Trophoblast cell (in vitro differentiated cells and primary cell): ENCODE measurements at regions not wholly inside any gene's neighbourhood (a gene's known extent, or its start where the extent isn't known, plus 50 kb on each side); places are given as distances from the start of the nearest gene placed in this dataset.

Source experiments
- DNase-seq, 2 donors: peaks; one replicate each; pipeline ENCODE4 v3.0.0-alpha.2; 2016
- H2AFZ ChIP-seq: 2 replicates; pipeline ENCODE4 v1.6.1; 2013; ENCODE audit warnings: low read length, moderate library complexity, mild to moderate bottlenecking; ENCODE audit not compliant: insufficient read depth, poor library complexity
- H2AK5ac ChIP-seq: 2 replicates; pipeline ENCODE4 v1.6.1; 2013; ENCODE audit warnings: mild to moderate bottlenecking, low read length
- H2BK120ac ChIP-seq: 2 replicates; pipeline ENCODE4 v1.6.1; 2013; ENCODE audit warnings: low read length, mild to moderate bottlenecking, moderate library complexity; ENCODE audit not compliant: insufficient read depth, poor library complexity
- H2BK12ac ChIP-seq: 2 replicates; pipeline ENCODE4 v1.6.1; 2013; ENCODE audit warnings: mild to moderate bottlenecking, low read length, moderate library complexity
- H2BK5ac ChIP-seq: 2 replicates; pipeline ENCODE4 v1.6.1; 2013; ENCODE audit warnings: low read length, low read depth, moderate library complexity, mild to moderate bottlenecking; ENCODE audit not compliant: poor library complexity
- H3K14ac ChIP-seq: 2 replicates; pipeline ENCODE4 v1.6.1; 2013; ENCODE audit warnings: mild to moderate bottlenecking, low read length
- H3K18ac ChIP-seq: 2 replicates; pipeline ENCODE4 v1.6.1; 2013; ENCODE audit warnings: mild to moderate bottlenecking, low read length
- H3K23ac ChIP-seq: 2 replicates; pipeline ENCODE4 v1.6.1; 2013; ENCODE audit warnings: low read length
- H3K27ac ChIP-seq: 2 replicates; pipeline ENCODE4 v1.5.1; 2013; ENCODE audit warnings: low read depth, mild to moderate bottlenecking, inconsistent platforms, low read length, moderate library complexity
- H3K27me3 ChIP-seq: 2 replicates; pipeline ENCODE4 v1.6.1; 2013; ENCODE audit warnings: inconsistent platforms, mild to moderate bottlenecking, low read length, moderate library complexity; ENCODE audit not compliant: insufficient read depth
- H3K36me3 ChIP-seq, 2 experiments: 1 replicate in 1 of 2; 2 replicates in 1 of 2; pipeline ENCODE4 v1.6.1; 2013; ENCODE audit warnings: low read length in 2 of 2, mild to moderate bottlenecking in 2 of 2, moderate library complexity in 1 of 2; ENCODE audit not compliant: insufficient read depth in 2 of 2, control insufficient read depth in 1 of 2
- H3K4ac ChIP-seq: 2 replicates; pipeline ENCODE4 v1.6.1; 2013; ENCODE audit warnings: low read depth, mild to moderate bottlenecking, low read length, moderate library complexity
- H3K4me1 ChIP-seq, 2 experiments: 1 replicate in 1 of 2; 2 replicates in 1 of 2; pipeline ENCODE4 v1.6.1; 2013; ENCODE audit warnings: low read length in 2 of 2, mild to moderate bottlenecking in 2 of 2, moderate library complexity in 1 of 2; ENCODE audit not compliant: insufficient read depth in 2 of 2, control insufficient read depth in 1 of 2
- H3K4me2 ChIP-seq: 2 replicates; pipeline ENCODE4 v1.6.1; 2013; ENCODE audit warnings: inconsistent platforms, mild to moderate bottlenecking, low read length, moderate library complexity
- H3K4me3 ChIP-seq: 2 replicates; pipeline ENCODE4 v1.5.1; 2013; ENCODE audit warnings: mild to moderate bottlenecking, low read depth, low read length, inconsistent platforms
- H3K79me1 ChIP-seq: one replicate; pipeline ENCODE4 v1.6.1; 2013; ENCODE audit warnings: low read length
- H3K79me2 ChIP-seq: 2 replicates; pipeline ENCODE4 v1.6.1; 2013; ENCODE audit warnings: low read length, mild to moderate bottlenecking; ENCODE audit not compliant: control insufficient read depth, insufficient read depth, poor library complexity
- H3K9ac ChIP-seq: 2 replicates; pipeline ENCODE4 v1.6.1; 2013; ENCODE audit warnings: mild to moderate bottlenecking, low read length
- H3K9me3 ChIP-seq: 2 replicates; pipeline ENCODE4 v1.6.1; 2013; ENCODE audit warnings: low read depth, mild to moderate bottlenecking, control low read depth, inconsistent platforms, low read length; ENCODE audit not compliant: insufficient read depth
- H4K12ac ChIP-seq: 2 replicates; pipeline ENCODE4 v1.6.1; 2013; ENCODE audit warnings: low read depth, mild to moderate bottlenecking, low read length, moderate library complexity
- H4K8ac ChIP-seq: 2 replicates; pipeline ENCODE4 v1.6.1; 2013; ENCODE audit warnings: low read depth, mild to moderate bottlenecking, low read length, moderate library complexity
- H4K91ac ChIP-seq: one replicate; pipeline ENCODE4 v1.6.1; 2013; ENCODE audit warnings: low read depth, mild to moderate bottlenecking, low read length, moderate library complexity
- WGBS: extraction: QIAGEN DNeasy Blood & Tissue Kit; methylation state at CpG from one replicate; pipeline ENCODE4 v1.1.7; 2013; ENCODE audit warnings: missing lambda C conversion rate; ENCODE audit not compliant: insufficient read length, insufficient coverage; ENCODE audit errors: extremely low coverage; 5-methylcytosine and 5-hydroxymethylcytosine counted together

GRCh38 chr6:139663996-139664395 lies 289.5 kb upstream of the CITED2 start:
- no peaks in the 10 kb centered on the region for H3K36me3 ChIP-seq
- no peak overlapping the region for H3K4me2 ChIP-seq
- H4K91ac ChIP-seq: no peak overlapping the region
- H2AK5ac ChIP-seq: no peak overlapping the region
- no peak overlapping the region for H3K9ac ChIP-seq
- H4K12ac ChIP-seq: no peak overlapping the region
- no peak overlapping the region for H3K27ac ChIP-seq
- no peak overlapping the region for H3K23ac ChIP-seq
- H2AFZ ChIP-seq: no peak overlapping the region
- H4K8ac ChIP-seq: no peak overlapping the region
- H3K4me3 ChIP-seq: no peak overlapping the region
- H3K4me1 ChIP-seq: no peaks in the 10 kb centered on the region
- no peak overlapping the region for H3K18ac ChIP-seq
- no peaks in the 10 kb centered on the region for H3K27me3 ChIP-seq
- no peak for DNase-seq
- WGBS: no CpG with 5 or more reads among the region's 1 CpG
- peaks cover 1% of the 10 kb centered on the region for H3K9me3 ChIP-seq
- no peak overlapping the region for H2BK5ac ChIP-seq
- peaks cover 2% of the 10 kb centered on the region for H3K79me1 ChIP-seq
- no peak overlapping the region for H3K14ac ChIP-seq
- H2BK120ac ChIP-seq: no peak overlapping the region
- H3K79me2 ChIP-seq: no peaks in the 10 kb centered on the region
- no peak overlapping the region for H3K4ac ChIP-seq
- H2BK12ac ChIP-seq: no peak overlapping the region

DNA sequence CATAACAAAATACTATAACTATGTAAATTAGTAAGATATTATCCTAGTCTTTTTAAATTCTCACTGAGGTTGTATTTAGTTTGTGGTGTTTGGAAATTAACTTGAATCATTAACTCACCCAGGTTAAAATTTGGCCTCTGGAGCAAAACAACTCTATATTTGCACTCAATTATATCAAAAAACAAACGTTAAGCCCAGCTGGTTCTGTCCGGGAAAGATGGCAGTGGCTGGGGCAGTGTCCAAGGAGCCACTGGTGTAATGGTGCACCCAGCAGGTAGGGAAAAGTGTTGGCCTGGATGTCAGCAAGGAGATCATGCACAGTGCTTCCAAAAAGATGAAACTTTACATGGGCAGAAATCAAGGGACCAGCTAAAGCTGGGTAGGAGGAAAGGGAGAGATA lies 285.3 kb upstream of the CITED2 start:
- Histone ChIP-seq H3K79me1 (peaks cover 4% of the 10 kb centered on the region), H2AK5ac (peak overlapping the region; percentile 3), H3K4me2 (no peak overlapping the region), H3K4ac (no peak overlapping the region), H4K91ac (peak overlapping the region; percentile 77), H2BK12ac (peak overlapping the region; percentile 71), H3K9me3 (peaks cover 1% of the 10 kb centered on the region), H3K23ac (no peak overlapping the region), H4K12ac (no peak overlapping the region), H3K4me1 (peaks cover 3 to 13% of the 10 kb centered on the region in 2 experiments), H3K9ac (no peak overlapping the region), H2BK5ac (peak overlapping the region; percentile 5), H3K27ac (no peak overlapping the region), H3K4me3 (no peak overlapping the region), H3K14ac (peak overlapping the region; percentile 44), H2AFZ (peak overlapping the region; percentile 54), H3K36me3 (no peaks in the 10 kb centered on the region), H3K18ac (no peak overlapping the region), H2BK120ac (peak overlapping the region; percentile 90), H4K8ac (no peak overlapping the region), H3K27me3 (no peaks in the 10 kb centered on the region), H3K79me2 (no peaks in the 10 kb centered on the region)
- no peak for DNase-seq
- no CpG with 5 or more reads among the region's 2 CpGs for WGBS

GRCh38 chr6:139659196-139659595 lies 284.7 kb upstream of the CITED2 start:
- Histone ChIP-seq H3K9ac (no peak overlapping the region), H3K23ac (no peak overlapping the region), H3K4me3 (no peak overlapping the region), H3K14ac (no peak overlapping the region), H3K79me2 (no peaks in the 10 kb centered on the region), H3K4ac (no peak overlapping the region), H3K79me1 (peaks cover 4% of the 10 kb centered on the region), H2AK5ac (no peak overlapping the region), H2BK120ac (no peak overlapping the region), H3K18ac (no peak overlapping the region), H3K4me2 (peak overlapping the region; percentile 34), H4K8ac (no peak overlapping the region), H2BK5ac (no peak overlapping the region), H2BK12ac (no peak overlapping the region), H3K4me1 (peaks cover 3 to 13% of the 10 kb centered on the region in 2 experiments), H3K27me3 (no peaks in the 10 kb centered on the region), H2AFZ (no peak overlapping the region), H3K27ac (no peak overlapping the region), H3K9me3 (peaks cover 1% of the 10 kb centered on the region), H4K91ac (no peak overlapping the region), H3K36me3 (no peaks in the 10 kb centered on the region), H4K12ac (no peak overlapping the region)
- peak; percentile 38 to 77 for DNase-seq
- WGBS: no CpG with 5 or more reads among the region's 3 CpGs

- H2BK12ac ChIP-seq: no peak overlapping the region
- no peaks in the 10 kb centered on the region for H3K9me3 ChIP-seq
- H3K27me3 ChIP-seq: no peaks in the 10 kb centered on the region
- no peak overlapping the region for H4K12ac ChIP-seq
- H3K79me1 ChIP-seq: peaks cover 5% of the 10 kb centered on the region
- no peak overlapping the region for H3K23ac ChIP-seq
- no peak overlapping the region for H3K18ac ChIP-seq
- no peaks in the 10 kb centered on the region for H3K36me3 ChIP-seq
- H3K9ac ChIP-seq: no peak overlapping the region
- H3K4me3 ChIP-seq: no peak overlapping the region
- H2BK5ac ChIP-seq: no peak overlapping the region
- no peak overlapping the region for H4K91ac ChIP-seq
- H3K79me2 ChIP-seq: no peaks in the 10 kb centered on the region
- no peak overlapping the region for H4K8ac ChIP-seq
- H3K27ac ChIP-seq: no peak overlapping the region
- H3K4ac ChIP-seq: no peak overlapping the region
- H3K4me1 ChIP-seq: peaks cover 3 to 17% of the 10 kb centered on the region in 2 experiments
- no peak overlapping the region for H2BK120ac ChIP-seq
- no CpG with 5 or more reads among the region's 1 CpG for WGBS
- DNase-seq: no peak
- no peak overlapping the region for H2AFZ ChIP-seq
- no peak overlapping the region for H3K14ac ChIP-seq
- no peak overlapping the region for H3K4me2 ChIP-seq
- no peak overlapping the region for H2AK5ac ChIP-seq
These were observed 282.7 kb upstream of the CITED2 start for GRCh38 chr6:139657119-139657518.
